Right atrium auricular region (tissue), 2 donors: ENCODE measurements at regions not wholly inside any gene's neighbourhood (a gene's known extent, or its start where the extent isn't known, plus 50 kb on each side); places are given as distances from the start of the nearest gene placed in this dataset.

Experiments used
- DNase-seq: peaks from one replicate; pipeline ENCODE4 v3.0.0-alpha.2; 2019; ENCODE audit warnings: low spot score
- H3K27ac ChIP-seq, 2 donors: fragments of 200-600 bp; sonication (generic); 1 replicate in 1 of 2; 2 replicates in 1 of 2; pipeline ENCODE4 v1.5.1; 2016 to 2019
- H3K27me3 ChIP-seq, 2 donors: fragments of 200-600 bp; sonication (generic); one replicate each; pipeline versions ENCODE4 v1.5.1 to v1.6.0; 2017 to 2019
- H3K36me3 ChIP-seq: fragments of 200-600 bp; sonication (generic); one replicate; pipeline ENCODE4 v1.5.1; 2016
- H3K4me1 ChIP-seq, 2 donors: fragments of 200-600 bp; sonication (generic); one replicate each; pipeline versions ENCODE4 v1.5.1 to v1.6.0; 2017 to 2019
- H3K4me3 ChIP-seq, 2 donors: fragments of 200-600 bp; sonication (generic); 1 replicate in 1 of 2; 2 replicates in 1 of 2; pipeline ENCODE4 v1.5.1; 2017 to 2019; ENCODE audit warnings: mild to moderate bottlenecking in 1 of 2, moderate library complexity in 1 of 2
- H3K9me3 ChIP-seq, 2 donors: fragments of 200-600 bp; sonication (generic); one replicate each; pipeline ENCODE4 v1.5.1; 2019
- TF ChIP-seq, protein P1 (sequence below), 2 donors: fragments of 200-600 bp; sonication (generic); IDR thresholded peaks; one replicate each; pipeline ENCODE4 v1.5.1; 2019; ENCODE audit warnings: antibody characterized with exemption in 2 of 2

DNA sequence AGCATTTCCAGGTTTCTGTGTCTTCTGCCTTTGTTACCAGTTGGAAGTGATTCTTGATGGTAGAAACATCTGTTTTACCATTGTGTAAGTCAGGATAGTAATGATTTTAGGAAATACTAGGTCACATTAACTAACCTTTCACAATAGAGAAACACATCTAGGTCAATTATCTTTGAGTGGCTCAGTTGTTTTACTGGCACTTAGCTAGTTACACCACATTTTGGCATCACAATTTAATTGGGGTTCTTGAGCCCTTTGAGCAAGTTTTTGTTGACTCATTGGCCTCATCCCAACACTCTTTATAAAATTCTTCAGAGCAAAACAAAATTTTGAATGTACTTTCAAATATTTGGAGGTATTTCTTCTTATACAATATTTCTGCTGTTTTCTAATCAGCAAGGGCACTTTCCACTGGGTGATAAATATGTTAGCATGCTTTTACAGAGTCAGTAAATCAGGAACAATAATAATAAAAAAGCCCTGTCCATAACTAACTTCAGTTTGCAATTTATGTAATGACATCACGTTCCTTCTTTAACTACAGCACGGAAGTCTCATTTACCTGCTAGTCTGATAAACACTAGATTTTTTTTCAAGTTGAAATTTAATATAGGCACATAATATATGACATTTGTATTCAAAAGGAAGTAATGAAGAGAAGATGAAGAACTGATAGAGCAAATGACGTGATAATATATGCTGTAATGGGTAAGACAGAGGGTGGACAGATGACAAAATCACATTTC lies 64.8 kb upstream of the GK2 start:
- Histone ChIP-seq H3K27ac (no peak overlapping the region), H3K9me3 (no peaks in the 10 kb centered on the region), H3K4me1 (no peaks in the 10 kb centered on the region), H3K27me3 (no peaks in the 10 kb centered on the region), H3K4me3 (no peak overlapping the region), H3K36me3 (no peaks in the 10 kb centered on the region)
- DNase-seq = no peak
- TF ChIP-seq, protein P1, sequence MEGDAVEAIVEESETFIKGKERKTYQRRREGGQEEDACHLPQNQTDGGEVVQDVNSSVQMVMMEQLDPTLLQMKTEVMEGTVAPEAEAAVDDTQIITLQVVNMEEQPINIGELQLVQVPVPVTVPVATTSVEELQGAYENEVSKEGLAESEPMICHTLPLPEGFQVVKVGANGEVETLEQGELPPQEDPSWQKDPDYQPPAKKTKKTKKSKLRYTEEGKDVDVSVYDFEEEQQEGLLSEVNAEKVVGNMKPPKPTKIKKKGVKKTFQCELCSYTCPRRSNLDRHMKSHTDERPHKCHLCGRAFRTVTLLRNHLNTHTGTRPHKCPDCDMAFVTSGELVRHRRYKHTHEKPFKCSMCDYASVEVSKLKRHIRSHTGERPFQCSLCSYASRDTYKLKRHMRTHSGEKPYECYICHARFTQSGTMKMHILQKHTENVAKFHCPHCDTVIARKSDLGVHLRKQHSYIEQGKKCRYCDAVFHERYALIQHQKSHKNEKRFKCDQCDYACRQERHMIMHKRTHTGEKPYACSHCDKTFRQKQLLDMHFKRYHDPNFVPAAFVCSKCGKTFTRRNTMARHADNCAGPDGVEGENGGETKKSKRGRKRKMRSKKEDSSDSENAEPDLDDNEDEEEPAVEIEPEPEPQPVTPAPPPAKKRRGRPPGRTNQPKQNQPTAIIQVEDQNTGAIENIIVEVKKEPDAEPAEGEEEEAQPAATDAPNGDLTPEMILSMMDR (IDR thresholded peaks at IDR 0.05) = no peak

DNA sequence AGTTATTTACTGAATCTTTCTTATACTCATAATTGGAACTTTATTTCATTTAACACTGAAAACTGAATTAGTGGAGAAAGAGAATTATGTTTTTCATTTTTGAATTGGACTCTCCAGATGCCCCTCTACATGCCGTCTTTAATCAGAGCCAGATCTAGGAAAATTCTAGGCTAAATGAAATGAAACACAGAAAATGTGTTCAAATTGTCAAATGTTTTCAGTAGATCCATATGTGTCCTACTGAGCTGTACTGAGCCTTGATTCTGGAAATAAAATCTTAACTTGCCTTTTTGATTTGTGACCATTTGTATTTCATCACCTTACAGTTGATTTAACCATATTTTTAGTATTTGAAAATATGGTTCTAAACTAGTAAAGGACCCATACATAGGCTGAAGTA lies 64.0 kb upstream of the GK2 start:
- no peak for DNase-seq
- no peak overlapping the region for H3K27ac ChIP-seq
- H3K9me3 ChIP-seq = no peaks in the 10 kb centered on the region
- H3K4me3 ChIP-seq = no peak overlapping the region
- H3K36me3 ChIP-seq = no peaks in the 10 kb centered on the region
- no peaks in the 10 kb centered on the region for H3K4me1 ChIP-seq
- H3K27me3 ChIP-seq = no peaks in the 10 kb centered on the region
- TF ChIP-seq, protein P1 (IDR thresholded peaks at IDR 0.05) = no peak

DNA sequence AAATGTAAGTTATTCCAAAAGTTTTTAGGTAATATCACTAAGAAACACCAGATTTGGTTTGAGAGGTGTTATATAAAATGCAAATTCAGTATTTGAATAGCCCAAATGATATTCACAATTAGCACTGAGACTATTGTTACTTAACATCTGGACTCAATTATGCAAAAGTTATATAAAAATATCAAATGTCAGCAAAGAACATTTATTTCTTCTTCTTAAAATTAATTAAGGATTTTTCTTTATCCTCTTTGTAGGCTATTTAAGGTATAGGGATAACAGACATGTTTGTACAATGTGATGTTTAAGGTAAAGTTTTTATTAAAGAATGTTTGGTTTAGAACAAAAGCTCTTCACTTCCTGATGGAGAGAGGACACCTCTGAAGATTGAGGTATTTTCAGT lies 63.3 kb upstream of the GK2 start:
- no peak overlapping the region for H3K27ac ChIP-seq
- H3K36me3 ChIP-seq = no peaks in the 10 kb centered on the region
- H3K9me3 ChIP-seq = no peaks in the 10 kb centered on the region
- no peaks in the 10 kb centered on the region for H3K4me1 ChIP-seq
- H3K27me3 ChIP-seq = no peaks in the 10 kb centered on the region
- H3K4me3 ChIP-seq = no peak overlapping the region
- TF ChIP-seq, protein P1 (IDR thresholded peaks at IDR 0.05) = no peak
- DNase-seq = no peak

DNA sequence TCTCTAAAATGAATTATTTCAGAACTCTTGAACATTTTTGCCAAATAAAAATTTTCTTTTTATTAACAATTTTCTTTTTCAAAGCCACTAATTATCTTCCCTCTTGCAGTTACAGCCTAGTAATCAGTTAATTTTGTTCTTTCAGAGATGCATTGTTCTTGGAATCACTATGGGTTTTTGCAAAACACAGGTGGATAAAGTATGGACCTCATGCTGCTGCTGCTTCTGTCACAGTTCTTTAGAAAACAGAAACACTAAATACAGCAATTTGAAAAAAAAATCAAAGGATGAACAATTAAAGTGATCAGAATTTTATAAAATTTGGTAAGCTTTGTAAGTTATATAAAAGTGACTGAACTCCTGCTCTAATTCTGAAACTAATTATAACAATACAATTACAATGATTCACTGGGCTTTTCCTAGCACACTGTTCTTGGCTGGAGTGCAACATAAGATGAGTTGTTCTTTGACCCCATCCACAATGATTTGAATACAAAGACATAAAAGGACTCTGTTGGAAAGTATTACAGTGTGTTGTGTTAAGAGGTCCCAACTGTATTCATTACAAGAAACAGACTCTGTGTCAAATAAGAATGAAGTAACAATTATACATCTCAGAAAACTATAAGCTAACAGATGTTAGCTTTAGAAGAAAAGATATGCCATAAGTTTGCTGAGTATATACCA lies 59.4 kb upstream of the GK2 start:
- Histone ChIP-seq H3K27ac (no peak overlapping the region), H3K4me3 (no peak overlapping the region), H3K4me1 (no peaks in the 10 kb centered on the region), H3K27me3 (no peaks in the 10 kb centered on the region), H3K36me3 (no peaks in the 10 kb centered on the region), H3K9me3 (no peaks in the 10 kb centered on the region)
- TF ChIP-seq, protein P1 (IDR thresholded peaks at IDR 0.05) = no peak
- DNase-seq = no peak

DNA sequence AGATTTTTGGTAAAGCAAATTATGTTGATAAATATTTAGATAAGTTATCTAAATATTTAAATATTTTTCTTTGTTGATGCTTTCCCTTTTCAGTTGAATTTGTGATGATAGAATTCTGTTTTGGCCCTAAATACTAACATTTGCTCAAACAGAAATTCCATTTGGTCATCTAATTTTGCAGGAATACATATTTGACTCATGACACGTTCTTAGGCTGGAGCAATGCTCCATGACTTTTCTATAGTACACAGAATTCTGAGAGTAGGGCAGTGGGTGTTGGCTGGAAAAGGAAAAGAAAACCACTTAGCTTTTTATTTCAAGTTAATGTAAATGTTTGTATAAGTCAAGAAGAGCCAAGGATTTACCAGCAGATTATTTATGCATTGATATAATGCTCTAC lies 58.6 kb upstream of the GK2 start:
- H3K9me3 ChIP-seq = no peaks in the 10 kb centered on the region
- H3K36me3 ChIP-seq = no peaks in the 10 kb centered on the region
- TF ChIP-seq, protein P1 (IDR thresholded peaks at IDR 0.05) = no peak
- H3K4me1 ChIP-seq = no peaks in the 10 kb centered on the region
- DNase-seq = no peak
- no peak overlapping the region for H3K27ac ChIP-seq
- no peak overlapping the region for H3K4me3 ChIP-seq
- H3K27me3 ChIP-seq = no peaks in the 10 kb centered on the region
